Stimulated activated naive CD4-positive, alpha-beta T cell (primary cell): ENCODE measurements at regions not wholly inside any gene's neighbourhood (a gene's known extent, or its start where the extent isn't known, plus 50 kb on each side); places are given as distances from the start of the nearest gene placed in this dataset.

Source experiments
- DNase-seq, 6 experiments: peaks; one replicate each; lab custom pipeline; 2025; lab: John Stamatoyannopoulos, UW

GRCh38 chr1:168782559-168783116, 53.6 kb upstream of the DPT start:
- no peak for DNase-seq

- DNase-seq, result no peak
These were observed 54.6 kb upstream of the DPT start for GRCh38 chr1:168783458-168784210.

DNA sequence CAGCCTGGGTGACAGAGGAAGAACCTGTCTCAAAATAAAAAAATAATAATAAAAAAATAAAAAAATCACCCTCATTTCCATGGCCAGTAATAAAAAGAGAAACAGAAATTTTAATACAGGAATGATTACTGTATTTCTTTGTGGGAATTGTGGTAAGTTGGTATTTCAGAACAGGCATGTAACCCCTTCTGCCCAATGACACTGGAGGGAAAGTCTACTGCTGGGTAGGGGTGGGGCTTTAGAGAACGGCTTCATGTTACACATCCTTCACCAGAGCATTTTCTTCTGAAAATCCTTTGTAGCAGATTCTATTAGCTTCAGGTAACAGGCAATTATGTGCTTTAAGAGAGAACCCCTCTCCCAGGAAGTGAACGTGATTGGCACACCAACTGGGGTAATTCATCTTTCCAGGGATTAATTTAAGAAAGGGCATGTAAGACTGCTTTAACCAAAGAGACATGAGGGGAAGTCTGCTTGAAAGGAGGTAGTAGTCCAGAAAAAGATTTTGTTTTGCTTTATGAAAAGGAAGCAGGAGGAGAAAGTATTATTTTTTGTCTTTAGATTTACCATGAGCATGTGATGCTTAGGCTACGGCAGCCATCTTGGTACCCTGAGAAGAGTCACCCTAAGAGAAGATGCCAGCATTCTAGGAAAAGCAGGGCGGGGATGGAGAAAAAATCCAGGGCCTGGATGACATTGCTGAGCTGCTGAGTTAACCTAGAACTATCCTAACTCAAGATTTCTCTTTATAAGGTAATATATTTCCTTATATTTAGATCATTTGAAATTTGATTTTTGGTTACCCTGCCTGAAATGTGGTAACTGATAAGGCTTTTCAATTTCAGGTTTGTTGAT, 57.7 kb upstream of the DPT start:
- no peak for DNase-seq

- DNase-seq, result no peak
These were observed 59.3 kb upstream of the DPT start for GRCh38 chr1:168788258-168788657.

- DNase-seq, result no peak
These were observed 60.5 kb upstream of the DPT start for GRCh38 chr1:168789501-168789900.

GRCh38 chr1:168792142-168792541, 63.1 kb upstream of the DPT start:
- no peak for DNase-seq

DNA sequence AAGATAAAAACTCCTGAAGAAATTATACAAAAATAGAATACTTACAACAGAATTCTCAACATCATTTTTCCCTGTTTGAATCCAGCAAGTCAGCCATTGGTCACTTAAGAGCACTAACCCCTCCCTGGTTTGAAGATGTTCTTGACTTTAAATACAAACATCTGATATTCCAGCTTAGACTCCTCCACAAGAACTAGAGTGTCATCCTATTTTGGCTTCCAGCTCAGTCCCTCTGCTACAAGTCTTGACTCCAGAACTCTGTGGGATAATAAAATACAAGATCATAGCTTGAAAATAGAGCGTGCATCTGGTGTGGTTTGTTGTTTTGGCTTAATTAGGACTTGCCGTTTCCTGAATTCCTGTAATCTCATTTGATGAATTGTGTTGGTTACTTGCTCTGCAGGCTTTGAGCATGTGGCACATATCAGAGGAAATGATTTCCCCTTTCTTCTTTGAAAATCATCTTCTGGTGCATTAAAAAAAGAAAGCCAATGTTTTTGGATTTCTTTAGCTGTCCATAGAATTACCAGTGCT, 63.7 kb upstream of the DPT start:
- DNase-seq, result no peak

DNA sequence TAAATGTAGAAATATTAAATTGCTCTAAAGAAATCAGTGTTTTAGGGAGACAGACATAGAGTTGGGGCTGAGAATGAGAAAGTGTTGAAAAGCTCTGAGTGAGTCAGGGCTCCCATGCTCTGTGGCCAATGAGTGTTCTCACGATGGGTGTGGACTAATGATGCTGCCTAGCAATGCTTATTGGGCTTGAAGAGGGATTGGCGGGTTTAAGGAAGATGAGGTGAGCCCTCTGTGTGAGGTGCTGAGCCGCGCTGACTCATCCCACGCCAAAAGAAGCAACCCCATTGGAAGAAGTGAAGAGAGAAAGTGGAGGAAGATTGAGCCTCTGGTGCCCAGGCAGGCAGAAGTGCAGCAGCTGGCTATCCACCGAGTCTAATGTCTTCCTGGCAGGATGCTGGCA, 65.1 kb upstream of the DPT start:
- DNase-seq, result no peak

DNA sequence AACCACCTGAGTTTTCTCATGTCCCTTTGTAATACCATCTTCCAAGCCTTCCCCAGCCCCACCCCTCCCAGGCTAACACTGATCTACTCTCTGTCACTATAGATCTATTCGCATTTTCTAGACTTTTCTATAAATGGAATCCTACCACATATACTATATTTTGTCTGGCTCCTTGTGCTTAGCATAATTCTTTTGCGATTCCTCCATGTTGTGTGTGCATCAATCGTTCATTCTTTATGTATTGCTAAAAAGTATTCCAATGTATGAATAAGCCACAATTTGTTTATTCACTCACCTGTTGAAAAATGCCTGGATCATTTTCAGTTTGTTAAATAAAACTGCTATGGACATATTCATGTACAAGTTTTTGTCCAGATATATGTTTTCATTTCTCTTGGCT, 66.7 kb upstream of the DPT start:
- DNase-seq, result no peak

DNA sequence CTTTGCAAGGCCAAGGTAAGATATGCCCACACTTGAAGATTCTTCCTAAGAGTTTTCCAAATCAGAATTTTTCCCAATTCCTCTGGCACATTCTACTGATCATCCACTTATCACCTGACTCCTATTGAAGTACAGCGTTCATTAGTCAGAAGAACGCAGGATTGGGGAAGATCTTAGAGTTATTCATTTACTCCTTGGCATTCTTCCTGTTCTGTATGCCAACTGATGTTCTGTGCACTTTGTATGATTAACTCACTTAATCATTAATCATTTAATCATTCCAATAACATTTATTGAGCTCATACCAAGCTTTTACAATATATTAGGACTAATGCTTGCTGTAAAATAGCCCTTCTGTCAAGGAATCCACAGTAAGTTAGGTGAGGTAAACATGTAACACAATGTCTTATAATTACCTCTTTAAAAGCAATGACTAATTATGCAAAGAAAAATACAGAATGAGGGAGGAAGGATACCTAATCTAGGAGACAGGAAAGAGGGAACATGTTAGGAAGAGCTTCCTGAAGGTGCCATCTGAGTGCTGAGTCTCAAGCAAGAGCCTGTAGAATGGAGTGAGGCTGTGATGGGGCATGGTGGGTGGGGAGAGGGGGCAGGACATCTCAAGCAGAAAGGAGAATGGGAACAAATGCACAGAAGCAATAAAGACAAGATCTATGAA, 71.1 kb upstream of the DPT start:
- no peak for DNase-seq

DNA sequence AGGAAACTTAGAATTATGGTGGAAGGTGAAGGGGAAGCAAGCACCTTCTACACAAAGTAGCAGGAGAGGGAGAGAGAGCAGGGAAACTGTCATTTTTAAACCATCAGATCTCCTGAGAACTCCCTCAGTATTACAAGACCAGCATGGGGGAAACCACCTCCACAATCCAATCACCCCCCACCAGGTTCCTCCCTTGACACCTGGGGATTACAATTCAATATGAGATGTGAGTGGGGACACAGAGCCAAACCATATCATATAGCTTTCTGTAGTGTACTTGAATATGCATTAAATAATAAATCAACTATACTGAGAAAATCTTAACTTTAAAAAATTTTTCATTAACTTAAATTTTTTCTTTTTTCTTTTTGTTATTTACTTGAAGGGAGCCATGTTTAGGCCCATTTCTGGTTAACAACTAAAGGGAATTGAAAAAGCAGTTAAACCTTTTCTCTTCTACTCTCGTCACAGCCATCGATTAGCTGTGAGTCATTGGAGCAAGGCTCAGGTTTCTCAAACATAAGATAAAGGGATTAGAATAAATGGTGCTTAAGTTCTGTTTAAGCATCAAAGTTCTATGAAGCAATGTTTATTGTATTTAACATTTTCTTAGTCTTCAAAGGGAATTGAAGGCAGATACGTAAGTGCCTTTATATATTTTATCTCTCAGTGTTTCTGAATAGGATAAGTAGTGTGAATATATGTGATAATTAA, 72.2 kb upstream of the DPT start:
- no peak for DNase-seq

DNA sequence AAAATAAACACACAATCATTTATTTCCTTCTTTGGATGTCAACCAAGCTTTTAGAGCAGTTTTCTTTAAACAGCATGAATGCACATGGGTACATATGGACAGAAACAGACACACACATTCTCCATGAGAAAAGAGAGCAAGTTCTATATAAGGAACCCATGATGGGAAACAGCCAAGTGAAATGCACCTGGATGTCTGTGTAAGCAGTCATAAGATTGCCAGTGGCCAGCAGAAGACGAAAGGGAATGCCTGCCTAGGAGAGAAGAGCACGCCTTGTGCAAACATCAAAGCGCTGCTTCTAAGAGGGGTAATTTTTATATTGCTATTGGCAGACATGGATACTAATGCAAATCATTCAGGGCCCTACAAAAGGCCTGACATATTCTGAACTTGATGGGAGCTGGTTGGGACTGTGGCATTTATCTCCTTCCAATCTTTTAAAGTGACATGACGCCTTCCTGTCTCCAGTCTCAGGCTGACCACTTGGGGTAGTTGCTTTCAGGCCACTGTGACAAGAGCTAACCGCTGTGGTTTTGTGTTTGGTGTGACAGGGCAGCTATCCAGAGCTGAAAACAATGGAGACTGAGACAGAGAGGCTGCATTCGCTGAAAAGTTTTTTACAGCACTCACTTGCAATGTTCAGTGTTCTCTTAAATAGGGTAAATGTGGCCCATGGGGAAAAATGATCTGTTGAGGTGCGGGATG, 75.0 kb upstream of the DPT start:
- no peak for DNase-seq

DNA sequence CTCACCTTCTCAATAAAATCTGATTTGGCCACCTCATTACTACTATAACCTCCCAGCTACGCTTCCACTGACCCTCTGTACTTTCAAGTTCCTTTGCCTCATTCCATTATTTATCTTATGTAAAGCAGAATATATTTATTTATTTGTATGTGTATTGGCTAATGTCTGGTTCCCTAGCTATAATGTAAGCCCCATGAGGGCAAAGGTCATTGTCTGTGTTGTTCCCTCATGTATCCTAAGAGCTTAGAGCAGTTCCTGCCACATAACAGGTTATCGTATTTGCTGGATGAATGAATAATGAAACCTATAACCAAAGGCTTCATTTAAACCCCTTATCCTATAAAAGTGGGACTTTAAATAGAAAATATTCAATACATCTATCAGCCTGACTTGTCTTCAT, 77.9 kb upstream of the DPT start:
- peak in 1 of 6 experiments; percentile 56 for DNase-seq

- no peak for DNase-seq
These were observed 82.2 kb upstream of the DPT start for GRCh38 chr1:168811176-168811575.

DNA sequence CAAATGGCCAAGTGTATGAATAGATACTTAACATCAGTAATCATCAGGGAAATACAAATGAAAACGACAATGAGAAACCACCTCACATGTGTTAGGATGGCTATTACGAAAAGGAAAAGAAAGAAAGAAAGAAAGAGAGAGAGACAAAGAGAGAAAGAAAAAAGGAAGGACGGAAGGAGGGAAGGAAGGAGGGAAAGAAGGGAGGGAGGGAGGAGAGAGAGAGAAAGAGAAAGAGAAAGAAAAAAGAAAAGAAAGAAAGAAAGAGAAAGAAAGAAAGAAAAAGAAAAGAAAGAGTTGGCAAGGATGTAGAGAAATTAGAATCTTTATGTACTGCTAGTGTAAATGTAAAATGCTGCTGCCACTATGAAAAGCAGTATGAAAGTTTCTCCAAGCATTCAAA, 90.7 kb upstream of the DPT start:
- no peak for DNase-seq

GRCh38 chr1:168821434-168821833, 92.4 kb upstream of the DPT start:
- no peak for DNase-seq

DNA sequence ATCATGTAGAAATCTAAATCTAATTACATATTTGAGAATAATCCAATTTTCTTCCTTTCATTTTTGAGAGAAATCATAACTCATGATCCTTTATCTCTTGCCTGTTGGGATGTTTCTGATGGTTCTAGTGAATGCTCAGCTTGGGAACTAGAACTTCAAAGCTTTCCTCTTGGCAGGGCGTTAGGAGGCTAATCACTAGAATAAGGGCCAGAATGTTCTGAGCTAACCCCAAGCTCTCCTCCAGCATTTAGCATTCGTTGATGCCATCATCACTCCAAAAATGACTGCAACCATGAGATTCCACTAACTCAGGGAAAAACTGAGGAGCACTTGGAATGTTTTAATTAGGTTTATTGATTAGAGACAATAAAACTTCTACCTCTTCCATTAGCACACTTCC, 93.9 kb upstream of the DPT start:
- DNase-seq, result no peak

DNA sequence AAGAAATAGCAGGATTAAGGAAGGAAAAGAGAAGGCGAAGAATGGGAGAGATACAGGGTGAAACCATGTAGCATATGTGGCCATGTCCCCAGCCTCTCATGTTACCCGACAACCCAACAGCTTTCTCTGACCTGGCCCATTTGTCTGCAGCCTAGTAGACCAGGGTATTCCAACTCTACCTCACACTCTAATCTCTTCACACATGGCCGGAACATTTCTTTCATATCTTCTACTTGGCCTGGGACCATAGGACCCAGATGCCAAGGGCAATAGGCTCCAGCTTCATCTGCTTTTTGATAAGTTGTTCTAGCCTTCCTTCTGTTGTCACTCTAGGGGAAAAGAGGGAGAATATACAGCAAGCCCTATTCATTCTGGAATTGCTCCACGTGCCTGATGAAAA, 95.0 kb upstream of the DPT start:
- no peak for DNase-seq

DNA sequence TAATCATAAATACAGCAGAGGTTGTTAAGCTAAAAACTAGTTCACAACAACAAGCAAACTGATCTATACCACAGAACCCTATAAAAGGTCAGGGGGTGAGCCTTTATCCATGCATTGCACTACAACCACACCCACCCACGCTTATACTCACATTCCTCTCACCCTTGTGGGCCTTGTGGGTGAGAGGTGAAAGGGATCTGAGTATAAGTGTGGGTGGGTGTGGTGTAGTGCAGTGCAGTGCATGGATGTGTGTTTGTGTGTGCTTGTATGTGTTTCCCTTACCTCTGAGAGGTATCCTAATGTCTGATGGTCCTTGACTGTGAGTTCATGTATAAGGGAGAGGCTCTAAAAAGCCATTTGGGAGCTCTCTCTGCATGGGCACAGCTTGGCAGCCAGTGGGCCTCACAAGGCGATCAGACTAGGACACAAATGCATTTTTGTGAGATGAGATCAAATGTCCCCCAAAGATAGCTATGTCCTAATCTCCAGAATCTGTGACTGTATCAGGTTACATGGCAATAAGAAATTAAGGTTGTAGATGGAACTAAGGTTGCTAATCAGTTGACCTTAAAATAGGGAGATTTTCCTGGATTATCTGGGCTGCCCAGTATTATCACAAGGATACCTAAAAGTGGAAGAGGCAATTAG, 95.5 kb upstream of the DPT start:
- no peak for DNase-seq

DNA sequence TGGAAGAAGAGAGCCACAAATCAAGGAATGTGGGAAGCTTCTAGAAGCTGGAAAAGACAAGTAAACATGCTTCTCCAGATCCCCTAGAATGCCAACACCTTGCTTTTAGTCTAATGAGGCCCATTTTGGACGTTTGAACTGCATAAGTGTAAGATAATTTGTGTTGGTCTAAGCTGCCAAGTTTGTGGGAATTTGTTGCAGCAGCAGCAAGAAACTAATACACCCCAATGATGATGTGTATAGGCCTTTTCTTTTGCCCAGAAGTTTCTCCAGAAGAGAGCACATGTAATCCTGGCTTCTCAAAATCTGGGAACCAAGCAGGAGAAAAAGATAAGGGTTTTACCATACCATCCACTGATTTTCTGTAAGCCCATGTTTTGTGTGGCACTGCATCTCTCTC, 96.1 kb upstream of the DPT start:
- no peak for DNase-seq

DNA sequence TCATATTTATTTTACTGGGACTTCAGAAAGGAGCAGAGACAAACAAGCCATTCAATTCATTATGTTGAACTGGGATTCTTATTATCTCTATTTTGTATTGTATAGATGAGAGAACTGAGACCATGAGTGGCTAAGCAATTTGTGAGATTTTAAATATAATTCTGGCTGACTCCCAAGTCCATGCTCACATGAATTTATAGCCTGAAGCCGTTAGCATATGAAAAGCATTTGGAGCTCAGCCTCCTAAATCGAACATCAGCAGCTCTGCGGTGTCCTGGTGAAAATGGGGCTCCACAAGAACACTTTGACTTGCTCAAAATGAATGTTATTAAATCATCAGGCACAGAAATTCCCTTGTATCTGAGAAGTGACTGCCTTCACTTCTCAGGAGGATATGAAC, 96.8 kb upstream of the DPT start:
- DNase-seq, result no peak
